ENCODE measurements at regions not wholly inside any gene's neighbourhood (a gene's known extent, or its start where the extent isn't known, plus 50 kb on each side); places are given as distances from the start of the nearest gene placed in this dataset.

GRCh38 chr5:110846398-110847001 lies 107.7 kb downstream of the SLC25A46 start:
- DNase-seq (ENCODE audit: low read depth, low spot score) (no peak), FAIRE-seq (no peak)
- Histone ChIP-seq H3K9me1 (ENCODE audit: control insufficient read depth, extremely low read depth, insufficient read depth, low read length) (no peaks in the 10 kb centered on the region), H2AFZ (ENCODE audit: control insufficient read depth, low read length) (no peak overlapping the region), H3K4me1 (ENCODE audit: control insufficient read depth, extremely low read depth, insufficient read depth, low read length) (no peaks in the 10 kb centered on the region), H3K36me3 (ENCODE audit: control insufficient read depth in 2 of 2, extremely low read depth in 1 of 2, insufficient read depth in 2 of 2, low read length in 2 of 2) (no peaks in the 10 kb centered on the region), H3K4me3 (ENCODE audit: control insufficient read depth in 2 of 3, extremely low read depth in 1 of 3, insufficient read depth in 2 of 3, low read depth in 1 of 3, low read length in 3 of 3) (no peak overlapping the region), H3K79me2 (ENCODE audit: control insufficient read depth, insufficient read depth, low read length) (no peaks in the 10 kb centered on the region), H3K27me3 (ENCODE audit: control insufficient read depth, extremely low read depth, insufficient read depth, low read length) (no peaks in the 10 kb centered on the region), H3K9me3 (ENCODE audit: control insufficient read depth, low read depth, low read length) (no peaks in the 10 kb centered on the region), H3K9ac (ENCODE audit: control insufficient read depth, extremely low read depth, insufficient read depth, low read length) (no peak overlapping the region), H4K20me1 (ENCODE audit: control insufficient read depth, extremely low read depth, insufficient read depth, low read length) (no peaks in the 10 kb centered on the region), H3K27ac (ENCODE audit: control insufficient read depth, insufficient read depth, low read length) (no peak overlapping the region), H3K4me2 (ENCODE audit: control insufficient read depth, extremely low read depth, insufficient read depth, low read depth, low read length) (no peak overlapping the region)
- dilution Hi-C loops (cut with MboI; ENCODE audit: extremely low pct_ligation_motif_present, low sequenced_read_pairs): no loop called here
- TF ChIP-seq EZH2 (IDR thresholded peaks at IDR 0.05; ENCODE audit: low read length): no peak
- no peak for TF ChIP-seq CTCF (optimal IDR thresholded peaks at IDR 0.05 in 1 of 3, IDR thresholded peaks at IDR 0.05 in 1 of 3, conservative IDR thresholded peaks at IDR 0.05 in 1 of 3; ENCODE audit: extremely low read depth in 1 of 3, insufficient read depth in 2 of 3, low read length in 3 of 3)

- no peak overlapping the region for H3K4me3 ChIP-seq (ENCODE audit: control insufficient read depth in 2 of 3, extremely low read depth in 1 of 3, insufficient read depth in 2 of 3, low read depth in 1 of 3, low read length in 3 of 3)
- H3K79me2 ChIP-seq (ENCODE audit: control insufficient read depth, insufficient read depth, low read length): no peaks in the 10 kb centered on the region
- no peak overlapping the region for H3K4me2 ChIP-seq (ENCODE audit: control insufficient read depth, extremely low read depth, insufficient read depth, low read depth, low read length)
- no peaks in the 10 kb centered on the region for H3K9me3 ChIP-seq (ENCODE audit: control insufficient read depth, low read depth, low read length)
- H2AFZ ChIP-seq (ENCODE audit: control insufficient read depth, low read length): no peak overlapping the region
- H3K4me1 ChIP-seq (ENCODE audit: control insufficient read depth, extremely low read depth, insufficient read depth, low read length): peaks cover 24% of the 10 kb centered on the region
- H3K27ac ChIP-seq (ENCODE audit: control insufficient read depth, insufficient read depth, low read length): no peak overlapping the region
- H3K9ac ChIP-seq (ENCODE audit: control insufficient read depth, extremely low read depth, insufficient read depth, low read length): no peak overlapping the region
- no peaks in the 10 kb centered on the region for H4K20me1 ChIP-seq (ENCODE audit: control insufficient read depth, extremely low read depth, insufficient read depth, low read length)
- DNase-seq (ENCODE audit: low read depth, low spot score) (no peak), FAIRE-seq (no peak)
- H3K36me3 ChIP-seq (ENCODE audit: control insufficient read depth in 2 of 2, extremely low read depth in 1 of 2, insufficient read depth in 2 of 2, low read length in 2 of 2): no peaks in the 10 kb centered on the region
- dilution Hi-C loops (cut with MboI; ENCODE audit: extremely low pct_ligation_motif_present, low sequenced_read_pairs): no loop called here
- H3K9me1 ChIP-seq (ENCODE audit: control insufficient read depth, extremely low read depth, insufficient read depth, low read length): no peaks in the 10 kb centered on the region
- no peaks in the 10 kb centered on the region for H3K27me3 ChIP-seq (ENCODE audit: control insufficient read depth, extremely low read depth, insufficient read depth, low read length)
- TF ChIP-seq EZH2 (IDR thresholded peaks at IDR 0.05; ENCODE audit: low read length) (no peak), CTCF (optimal IDR thresholded peaks at IDR 0.05 in 1 of 3, IDR thresholded peaks at IDR 0.05 in 1 of 3, conservative IDR thresholded peaks at IDR 0.05 in 1 of 3; ENCODE audit: extremely low read depth in 1 of 3, insufficient read depth in 2 of 3, low read length in 3 of 3) (no peak)
Measured at GRCh38 chr5:110851357-110851756, 112.5 kb downstream of the SLC25A46 start.
